ENCODE measurements at regions not wholly inside any gene's neighbourhood (a gene's known extent, or its start where the extent isn't known, plus 50 kb on each side); places are given as distances from the start of the nearest gene placed in this dataset.
"Not testable (repeated sequence)": the region's sequence is repeated elsewhere in the genome, so short reads cannot be mapped to it uniquely, and the experiment has no call there.

DNA sequence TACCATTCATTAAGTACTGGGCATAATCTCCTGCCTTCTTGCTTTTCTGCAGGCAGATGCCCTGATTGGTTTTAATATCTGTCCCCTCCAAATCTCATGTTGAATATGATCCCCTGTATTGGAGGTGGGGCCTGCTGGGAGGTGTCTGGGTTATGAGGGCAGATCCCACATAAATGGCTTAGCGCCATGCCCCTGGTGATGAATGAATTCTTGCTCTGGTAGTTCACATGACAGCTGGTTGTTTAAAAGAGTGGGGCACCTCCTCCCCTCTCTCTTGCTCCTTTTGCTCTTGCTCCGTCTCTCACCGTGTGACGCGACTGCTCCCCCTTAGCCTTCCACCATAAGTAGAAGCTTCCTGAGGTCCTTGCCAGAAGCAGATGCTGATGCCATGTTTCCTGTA is 564.0 kb upstream of the BRINP1 start:
- no peak for DNase-seq (ENCODE audit: low read depth, low spot score)

DNA sequence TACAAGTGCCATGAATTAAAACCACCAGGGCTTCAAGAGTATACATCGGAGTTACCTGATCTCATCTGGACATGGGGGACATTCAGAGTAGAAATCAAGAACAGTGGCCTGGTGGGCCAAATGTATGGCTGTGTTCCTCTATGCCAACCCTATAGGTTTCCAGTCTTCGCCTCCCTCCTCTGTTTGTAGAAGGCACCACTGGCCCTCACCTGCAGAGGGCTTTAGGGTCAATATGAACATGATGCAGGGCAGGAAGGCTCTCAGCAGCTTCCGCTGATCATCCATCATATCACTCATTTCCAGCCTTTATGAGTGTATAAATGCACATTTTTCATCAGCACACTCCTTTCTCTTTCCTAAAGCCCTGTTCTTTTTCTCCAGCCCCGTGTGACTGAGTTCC is 555.5 kb upstream of the BRINP1 start:
- DNase-seq (ENCODE audit: low read depth, low spot score): no peak

DNA sequence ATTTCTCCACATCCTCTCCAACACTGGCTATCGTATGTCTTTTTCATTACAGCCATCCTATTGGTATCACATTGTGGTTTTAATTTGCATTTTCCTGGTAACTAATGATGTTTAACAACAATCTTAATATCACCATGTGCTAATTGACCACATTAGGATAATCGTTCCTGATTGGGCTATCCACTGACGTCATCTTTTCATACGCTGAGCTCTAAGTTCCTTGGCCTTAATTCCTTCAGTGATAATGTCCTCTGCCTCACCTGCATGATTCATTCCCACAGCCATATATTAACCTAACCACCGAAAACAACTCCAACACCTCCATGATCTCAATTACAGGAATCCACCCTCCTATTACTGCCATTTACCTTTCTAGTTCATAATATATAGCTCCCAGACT is 547.9 kb upstream of the BRINP1 start:
- no peak for DNase-seq (ENCODE audit: low read depth, low spot score)

DNA sequence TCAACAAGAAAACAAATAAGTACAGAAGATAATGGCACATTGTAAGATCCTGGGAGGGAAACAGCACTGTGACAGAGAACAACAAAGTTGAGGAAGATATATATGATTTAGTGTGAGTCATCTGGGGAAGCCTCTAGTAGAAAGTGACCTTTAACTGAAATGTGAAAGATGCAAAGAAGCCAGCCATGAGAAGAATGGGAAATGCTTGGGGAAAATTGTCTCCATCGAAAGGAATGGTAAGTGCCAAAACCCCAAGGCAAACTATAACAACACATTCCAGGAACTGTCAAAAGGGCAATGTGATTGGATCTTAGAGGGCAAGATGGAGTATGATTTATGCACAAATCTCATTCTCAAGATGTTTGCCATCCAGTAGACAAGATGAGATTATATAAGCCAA is 537.8 kb upstream of the BRINP1 start:
- DNase-seq (ENCODE audit: low read depth, low spot score): no peak

DNA sequence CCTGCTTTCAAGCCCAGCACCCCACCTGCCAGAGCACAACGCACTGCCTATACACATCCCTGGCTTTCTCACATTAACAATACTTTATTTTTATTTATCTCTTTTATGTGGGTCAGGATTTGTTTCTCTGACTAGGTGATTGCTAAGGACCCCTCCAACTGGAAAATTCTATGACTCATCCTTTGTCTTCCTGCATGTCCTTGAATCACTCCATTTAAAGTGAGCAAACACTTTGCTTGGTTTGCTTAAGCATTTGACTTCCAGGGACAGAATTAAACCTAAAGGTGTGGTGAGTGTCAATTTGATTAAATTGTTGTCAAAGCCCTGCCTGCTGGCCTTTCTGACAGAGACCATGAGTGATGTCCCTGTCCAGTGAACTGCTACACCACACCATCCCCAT is 536.5 kb upstream of the BRINP1 start:
- no peak for DNase-seq (ENCODE audit: low read depth, low spot score)

DNA sequence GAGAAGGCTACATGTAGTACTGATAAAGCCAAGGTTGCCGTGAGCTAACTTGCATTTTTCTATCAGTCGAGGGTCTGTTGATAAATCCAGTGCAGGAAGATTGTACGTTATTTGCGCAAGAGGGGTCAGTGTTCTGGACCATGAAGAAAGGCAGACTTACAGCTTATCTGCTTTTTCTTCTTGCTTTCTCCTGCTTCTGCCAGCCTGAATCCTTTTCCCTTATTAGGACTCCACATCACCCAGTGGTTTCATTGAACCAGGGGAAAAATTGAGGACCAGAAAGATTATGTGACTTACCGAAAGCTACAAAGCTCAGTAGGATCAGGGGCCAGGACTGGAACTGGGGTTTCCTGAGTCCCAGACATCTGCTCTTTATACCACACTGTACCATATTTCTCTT is 534.6 kb upstream of the BRINP1 start:
- no peak for DNase-seq (ENCODE audit: low read depth, low spot score)

DNA sequence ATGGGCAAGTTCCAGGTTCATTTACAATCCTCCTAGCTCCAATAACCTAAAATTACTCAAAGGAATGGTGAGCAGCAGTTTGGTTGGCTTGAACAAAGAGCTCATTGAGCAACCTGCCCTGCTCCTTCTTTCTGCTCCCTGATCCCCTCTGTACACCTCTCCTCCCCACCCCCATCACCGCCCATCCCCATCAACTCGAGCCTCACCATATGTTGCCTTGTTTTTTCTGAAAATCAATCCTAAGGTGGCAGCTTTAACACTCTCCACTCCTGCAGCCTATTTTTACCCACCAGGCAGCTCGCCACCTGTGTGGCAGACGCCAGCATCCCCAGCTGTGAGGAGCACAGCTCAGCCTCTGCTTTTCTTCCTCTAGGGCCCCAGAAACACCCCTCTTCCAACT is 533.4 kb upstream of the BRINP1 start:
- DNase-seq (ENCODE audit: low read depth, low spot score): no peak

DNA sequence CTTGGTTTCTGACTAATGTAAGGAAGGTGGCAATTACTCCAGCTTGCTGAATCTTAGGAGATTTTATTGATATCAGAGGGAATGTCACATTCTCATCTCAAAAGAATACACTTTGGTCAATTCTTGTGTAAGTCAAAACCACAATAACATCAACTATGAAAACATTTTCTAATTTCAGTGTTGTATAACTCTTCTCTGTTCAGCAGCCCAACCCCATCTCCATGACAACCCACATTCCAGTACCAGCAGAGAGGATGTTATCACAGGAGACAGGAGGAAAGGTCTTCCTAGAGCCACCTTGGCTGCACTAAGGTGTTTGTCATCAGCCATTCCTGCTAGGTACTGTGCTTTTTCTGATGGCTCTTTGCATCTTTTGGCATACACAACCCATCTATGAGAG is 529.1 kb upstream of the BRINP1 start:
- DNase-seq (ENCODE audit: low read depth, low spot score): no peak

DNA sequence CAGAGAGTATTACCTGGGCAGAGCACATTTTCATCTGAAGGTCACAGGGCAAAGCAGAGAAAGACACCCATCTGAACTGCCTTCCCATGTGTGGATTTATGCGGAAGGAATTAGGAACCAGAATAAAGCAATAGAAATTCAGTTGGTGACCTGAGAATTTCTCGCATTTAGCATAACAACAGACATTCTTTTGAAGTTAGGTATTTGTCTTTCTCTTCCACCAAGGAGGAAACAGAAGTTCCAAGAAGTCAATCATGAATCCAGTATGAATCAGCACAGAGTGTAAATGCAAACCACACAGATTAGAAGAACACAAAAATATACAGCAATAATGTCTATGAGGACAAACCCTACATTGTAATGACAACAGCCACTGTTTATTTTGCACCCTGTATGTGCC is 515.2 kb upstream of the BRINP1 start:
- DNase-seq (ENCODE audit: low read depth, low spot score): no peak

DNA sequence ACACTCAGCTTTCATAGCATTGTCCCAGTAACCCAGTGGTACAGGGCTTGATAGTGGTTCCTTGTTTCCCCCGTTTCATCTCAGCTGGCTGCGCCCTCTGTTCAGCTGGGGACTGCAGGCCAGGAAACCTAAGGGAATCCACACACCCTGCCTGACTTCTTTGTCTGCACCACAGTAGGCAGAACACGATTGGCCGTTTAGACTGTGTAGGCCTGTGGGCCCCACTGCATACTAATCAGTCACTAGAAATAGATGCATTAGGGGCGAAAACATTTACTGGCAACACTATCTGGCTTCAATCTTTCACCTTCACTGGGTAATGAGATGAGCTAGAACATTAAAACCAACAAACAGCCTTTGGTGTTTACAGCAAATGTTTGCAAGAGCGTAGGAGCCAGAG is 512.7 kb upstream of the BRINP1 start:
- no peak for DNase-seq (ENCODE audit: low read depth, low spot score)

DNA sequence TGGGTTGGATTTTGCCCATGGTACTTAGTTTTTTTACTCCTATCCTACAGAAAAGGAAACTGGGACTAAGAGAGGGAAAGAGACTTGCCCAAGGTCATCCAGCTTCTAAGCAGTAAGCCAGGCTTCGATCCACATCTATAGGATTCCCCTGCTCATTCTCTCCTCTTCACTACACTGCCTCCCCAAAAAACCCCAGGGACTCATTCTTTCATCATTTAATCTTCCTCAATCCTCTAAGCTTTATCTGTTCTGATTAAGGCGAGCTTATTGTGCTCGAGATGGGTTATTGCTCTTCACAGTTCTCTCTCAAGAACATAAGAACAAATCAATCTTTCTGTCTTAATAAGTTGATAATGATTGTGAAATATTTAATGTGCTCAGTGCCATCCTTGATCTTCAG is 511.1 kb upstream of the BRINP1 start:
- DNase-seq (ENCODE audit: low read depth, low spot score): no peak

DNA sequence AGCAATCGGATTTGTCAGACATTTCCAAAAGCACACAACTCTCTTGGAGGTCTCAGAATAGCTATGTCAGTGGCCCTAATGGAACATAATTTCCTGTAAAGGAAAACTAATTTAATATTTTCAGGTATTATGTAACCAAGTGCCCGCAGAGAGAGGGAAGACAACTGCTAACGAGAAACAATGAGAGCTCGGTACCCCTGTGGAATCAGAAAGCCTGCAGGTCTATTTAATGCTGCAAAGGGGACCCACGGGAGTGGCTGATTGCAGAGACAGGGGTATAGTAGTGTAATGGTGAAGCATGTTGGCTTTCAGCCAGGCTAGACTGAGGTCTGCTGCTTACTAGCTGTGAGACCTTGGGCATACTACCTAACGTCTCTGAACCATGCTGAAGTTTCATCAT is 508.1 kb upstream of the BRINP1 start:
- no peak for DNase-seq (ENCODE audit: low read depth, low spot score)

DNA sequence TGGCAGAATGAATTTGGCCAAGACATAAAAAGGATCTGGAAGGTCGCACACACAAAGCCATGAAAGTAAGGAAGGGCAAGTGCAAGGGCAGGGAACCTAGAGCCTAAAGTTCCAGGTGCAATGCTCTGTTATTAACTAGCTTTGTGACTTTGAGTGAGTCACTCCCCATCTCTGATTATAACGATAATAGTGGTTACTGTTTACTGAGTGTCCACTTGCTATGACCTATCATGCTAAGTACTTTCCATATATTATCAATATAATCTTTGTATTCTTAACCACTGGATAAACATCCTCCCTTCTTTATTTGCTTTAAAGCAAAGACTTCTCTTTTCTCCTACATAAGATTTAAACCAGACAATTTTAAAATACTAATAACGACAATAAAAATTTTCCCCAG is 504.6 kb upstream of the BRINP1 start:
- no peak for DNase-seq (ENCODE audit: low read depth, low spot score)

DNA sequence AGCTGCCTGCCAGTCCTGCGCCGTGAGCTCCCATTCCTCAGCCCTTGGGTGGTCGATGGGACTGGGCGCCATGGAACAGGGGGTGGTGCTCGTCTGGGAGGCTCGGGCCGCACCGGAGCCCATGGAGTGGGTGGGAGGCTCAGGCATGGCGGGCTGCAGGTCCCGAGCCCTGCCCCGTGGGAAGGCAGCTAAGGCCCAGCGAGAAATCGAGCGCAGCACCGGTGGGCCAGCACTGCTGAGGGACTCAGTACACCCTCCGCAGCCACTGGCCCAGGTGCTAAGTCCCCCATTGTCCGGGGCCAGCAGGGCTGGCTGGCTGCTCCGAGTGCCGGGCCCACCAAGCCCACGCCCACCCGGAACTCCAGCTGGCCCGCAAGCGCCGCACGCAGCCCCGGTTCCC is 501.0 kb upstream of the BRINP1 start:
- not testable (repeated sequence) for DNase-seq (ENCODE audit: low read depth, low spot score)

DNA sequence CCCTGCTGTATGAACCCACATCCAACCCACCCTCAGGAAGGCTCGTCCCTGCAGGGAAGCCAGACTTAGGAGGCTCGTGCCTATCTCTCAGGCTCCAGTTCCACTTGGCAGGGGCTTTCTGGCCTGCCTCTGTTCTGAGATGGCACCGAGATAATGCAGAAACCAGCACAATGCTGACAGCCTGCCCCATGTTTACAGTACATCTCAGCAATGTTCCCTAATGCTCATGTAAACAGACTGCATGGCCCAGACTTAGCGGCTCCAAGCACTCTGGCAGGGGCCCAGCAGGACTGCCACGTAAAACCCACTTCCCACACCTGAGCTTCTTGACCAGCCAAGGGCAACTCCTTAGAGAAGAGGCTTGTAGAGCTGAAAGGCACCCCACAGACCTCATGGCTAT is 499.5 kb upstream of the BRINP1 start:
- DNase-seq (ENCODE audit: low read depth, low spot score): no peak

DNA sequence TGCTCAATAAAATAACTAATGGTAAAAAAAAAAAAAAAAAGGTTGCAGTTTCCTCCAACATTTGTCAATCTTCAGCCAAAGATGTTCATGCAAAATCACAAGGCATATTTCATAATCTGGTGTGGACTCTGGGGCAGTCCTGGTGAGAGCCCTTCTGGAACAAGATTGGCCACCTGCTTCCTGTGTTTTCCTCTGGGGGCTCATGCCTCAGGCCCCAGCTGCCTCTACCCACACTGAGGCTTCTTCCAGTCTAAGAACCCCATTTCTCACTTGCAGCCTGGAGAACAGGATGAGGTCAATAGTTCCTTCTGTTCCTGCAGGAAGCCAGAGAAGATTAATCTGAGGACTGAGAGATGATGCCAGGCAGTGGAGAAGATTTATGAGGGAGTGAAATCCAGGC is 492.6 kb upstream of the BRINP1 start:
- DNase-seq (ENCODE audit: low read depth, low spot score): no peak

DNA sequence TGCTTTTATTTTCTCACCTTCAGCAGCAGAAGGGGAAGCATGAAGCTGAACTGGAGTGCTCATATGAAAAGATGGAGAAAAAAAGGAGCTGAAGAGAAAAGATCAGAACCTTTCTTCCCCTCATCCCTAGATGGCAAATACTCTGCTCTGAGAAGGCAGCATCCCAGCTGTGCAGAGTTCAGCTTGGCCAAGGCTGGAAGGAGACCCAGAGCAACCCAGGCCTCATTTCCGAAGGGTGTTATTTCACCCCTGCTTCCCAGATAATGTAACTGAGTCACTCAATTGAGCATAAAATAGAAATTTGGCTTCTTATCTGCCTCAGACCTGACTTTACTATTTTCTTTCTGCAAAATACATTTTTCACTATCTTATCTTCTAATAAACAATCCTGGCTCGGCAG is 489.9 kb upstream of the BRINP1 start:
- no peak for DNase-seq (ENCODE audit: low read depth, low spot score)

DNA sequence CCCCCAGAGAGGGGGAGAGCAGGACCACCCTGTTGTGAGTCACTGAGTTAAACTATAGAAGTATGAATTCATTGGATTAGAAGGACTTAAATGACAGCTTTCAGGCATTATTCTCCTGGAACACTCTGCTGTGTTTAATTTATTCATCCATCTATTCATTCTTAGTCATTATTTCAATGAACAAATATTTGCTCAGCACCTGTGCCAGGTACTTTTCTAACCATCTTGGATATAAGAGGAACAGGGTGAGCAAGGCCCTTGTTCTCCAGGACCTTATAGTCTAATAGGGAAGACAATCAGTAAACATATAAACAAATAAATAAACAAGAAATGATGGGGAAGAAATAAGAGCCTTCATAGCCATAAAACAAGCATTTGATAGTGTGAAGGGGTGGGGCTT is 483.9 kb upstream of the BRINP1 start:
- no peak for DNase-seq (ENCODE audit: low read depth, low spot score)

DNA sequence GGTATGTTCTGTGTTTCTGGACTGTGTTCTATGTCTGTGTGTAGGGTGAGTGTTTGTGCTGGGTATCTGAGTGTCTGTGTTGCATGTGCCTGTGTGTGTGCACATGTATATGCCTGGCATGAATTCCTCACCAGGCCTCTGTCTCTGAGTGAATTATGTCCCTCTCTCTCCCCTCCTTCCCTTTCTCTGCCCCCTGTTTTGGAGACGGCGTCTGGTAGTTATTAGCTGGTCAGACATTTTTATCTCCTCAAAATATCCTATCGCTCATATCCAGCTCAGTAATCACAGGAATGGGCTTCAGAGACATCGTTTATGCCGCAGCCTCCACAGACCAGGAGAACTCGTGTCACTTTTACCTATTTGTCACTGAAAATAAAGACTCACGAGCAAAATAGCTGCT is 483.2 kb upstream of the BRINP1 start:
- DNase-seq (ENCODE audit: low read depth, low spot score): no peak

DNA sequence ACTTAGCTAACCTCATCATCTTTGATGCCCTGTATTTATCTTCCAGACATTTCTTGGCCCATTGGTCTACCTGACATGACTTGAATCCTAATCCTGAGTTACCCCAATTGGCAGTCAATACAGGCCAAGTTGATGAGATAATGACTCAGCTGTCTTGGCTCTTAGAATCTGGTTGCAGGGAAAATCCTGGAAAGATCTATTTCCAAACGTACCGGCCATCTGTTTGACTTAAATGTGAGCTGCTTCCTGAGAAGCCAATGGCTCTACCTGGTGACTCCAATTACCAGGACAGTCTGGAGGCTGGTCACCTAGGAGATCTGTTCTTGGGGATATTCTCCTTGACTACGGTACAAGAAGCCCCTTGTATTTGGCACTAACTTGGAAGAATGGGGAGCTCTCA is 475.2 kb upstream of the BRINP1 start:
- no peak for DNase-seq (ENCODE audit: low read depth, low spot score)

DNA sequence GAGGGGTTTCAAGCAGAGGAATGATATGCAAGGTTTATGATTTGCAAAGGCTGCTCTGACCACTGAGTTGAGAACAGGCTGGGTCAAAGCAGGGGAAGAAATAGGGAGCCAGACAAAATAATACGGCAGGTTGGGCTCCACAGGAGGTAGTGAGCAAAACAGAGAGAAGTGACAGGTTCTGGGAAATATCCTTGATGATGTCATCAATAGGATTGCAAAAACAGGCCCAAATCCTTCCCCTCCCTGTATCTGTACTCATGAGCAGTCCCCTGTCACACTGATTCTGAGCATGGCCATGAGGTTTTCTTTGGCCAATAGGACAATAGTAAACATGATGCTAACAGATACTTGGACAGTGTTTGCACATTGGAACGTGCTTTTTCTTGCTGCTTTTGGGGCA is 471.8 kb upstream of the BRINP1 start:
- no peak for DNase-seq (ENCODE audit: low read depth, low spot score)

DNA sequence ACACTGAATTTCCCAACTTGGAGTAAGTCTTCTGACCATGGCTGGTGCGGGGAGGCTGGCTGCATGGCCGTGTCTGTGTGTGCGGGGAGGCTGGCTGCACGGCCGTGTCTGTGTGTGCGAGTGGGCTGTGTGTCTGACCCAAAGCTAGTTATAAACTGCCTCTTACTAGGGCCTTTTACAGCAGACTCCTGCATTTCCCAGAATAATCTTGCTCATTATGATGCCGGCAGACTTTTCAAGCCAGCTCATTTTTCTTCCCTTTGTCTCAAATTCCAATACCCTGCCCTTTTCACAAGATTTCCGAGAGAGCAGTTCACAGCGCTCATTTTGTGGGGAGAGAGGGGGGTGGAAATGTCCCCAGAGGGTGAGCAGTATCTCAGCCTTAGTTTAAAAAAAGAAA is 470.7 kb upstream of the BRINP1 start:
- DNase-seq (ENCODE audit: low read depth, low spot score): no peak

DNA sequence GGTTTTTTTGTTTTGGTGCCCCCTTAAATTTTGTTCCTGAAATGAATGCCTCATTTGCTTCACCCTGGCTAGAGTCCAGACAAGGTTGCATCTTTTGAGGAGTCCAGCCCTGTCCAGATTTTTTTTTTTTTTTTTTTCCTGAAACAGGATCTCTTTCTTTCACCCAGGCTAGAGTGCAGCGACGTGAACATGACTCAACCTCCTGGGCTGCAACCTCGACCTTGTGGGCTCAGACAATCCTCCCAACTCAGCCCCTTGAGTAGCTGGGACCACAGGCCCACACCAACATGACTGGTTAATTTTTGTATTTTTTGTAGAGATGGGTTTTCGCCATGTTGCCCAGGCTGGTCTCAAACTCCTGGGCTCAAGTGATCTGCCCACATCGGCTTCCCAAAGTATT is 469.0 kb upstream of the BRINP1 start:
- DNase-seq (ENCODE audit: low read depth, low spot score): no peak

DNA sequence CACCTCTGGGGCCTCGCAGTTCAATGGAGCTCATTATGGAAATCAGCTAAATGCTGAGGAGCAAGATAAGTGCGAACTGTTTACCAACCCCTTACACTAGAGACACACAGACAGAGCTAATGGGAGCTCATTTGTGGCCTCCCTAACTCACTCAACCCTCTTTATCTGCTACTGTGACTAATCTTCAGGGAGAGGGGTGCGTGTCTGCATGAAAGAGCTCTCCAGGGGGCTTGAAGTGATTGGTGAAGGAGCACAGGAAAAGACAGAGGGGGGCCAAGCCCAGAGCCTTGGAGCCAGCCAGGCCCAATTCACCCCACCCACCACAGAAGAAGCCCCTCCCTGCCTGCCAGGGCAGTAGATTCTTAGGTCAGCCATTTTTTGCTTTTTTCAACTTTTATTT is 466.8 kb upstream of the BRINP1 start:
- no peak for DNase-seq (ENCODE audit: low read depth, low spot score)

DNA sequence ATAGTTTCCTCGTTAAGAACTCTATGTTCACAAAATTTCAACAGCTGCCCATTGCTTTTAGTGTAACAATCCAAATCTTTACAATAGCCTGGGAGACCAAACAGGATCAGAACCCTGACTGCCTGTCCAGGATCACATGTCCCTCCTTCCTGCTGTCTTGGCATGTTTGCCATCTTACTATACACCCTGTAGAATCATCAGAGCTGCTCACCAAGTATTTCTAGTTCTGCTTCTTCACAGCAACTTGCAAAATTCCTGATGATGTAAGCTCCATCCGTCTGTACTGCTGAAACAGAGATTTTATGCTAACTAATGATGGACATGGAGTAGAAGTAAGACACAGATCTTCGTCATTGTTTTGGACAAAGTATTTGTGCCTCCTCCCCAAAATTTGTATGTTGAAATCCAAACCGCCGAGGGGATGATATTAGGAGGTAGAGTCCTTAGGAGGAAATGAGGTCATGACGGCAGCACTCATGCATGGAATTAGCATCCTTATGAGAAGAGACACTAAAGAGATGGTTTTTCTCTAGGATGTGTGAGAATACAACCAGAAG is 464.9 kb upstream of the BRINP1 start:
- DNase-seq (ENCODE audit: low read depth, low spot score): no peak

Measured in pulmonary artery endothelial cell (primary cell).